Chondrocyte (in vitro differentiated cells): ENCODE measurements at regions not wholly inside any gene's neighbourhood (a gene's known extent, or its start where the extent isn't known, plus 50 kb on each side); places are given as distances from the start of the nearest gene placed in this dataset.
A peak's percentile ranks its signal among the peaks of the same experiment; 100 is the strongest.

Source experiments
- DNase-seq: peaks from one replicate; pipeline ENCODE4 v3.0.0; 2021; ENCODE audit warnings: mixed read lengths, low spot score
- H3K27ac Mint-ChIP-seq: one replicate; pipeline ENCODE4 v1.8.0; 2021; ENCODE audit warnings: mild to moderate bottlenecking, moderate library complexity, mixed read lengths; ENCODE audit not compliant: unreplicated experiment
- H3K27me3 Mint-ChIP-seq: 2 replicates; pipeline ENCODE4 v1.8.0; 2021; ENCODE audit warnings: low read depth, mixed read lengths
- H3K36me3 Mint-ChIP-seq: 2 replicates; pipeline ENCODE4 v1.8.0; 2021; ENCODE audit warnings: low read depth, mixed read lengths
- H3K4me1 Mint-ChIP-seq: 2 replicates; pipeline ENCODE4 v1.8.0; 2021; ENCODE audit warnings: low read depth, mild to moderate bottlenecking, mixed read lengths
- H3K4me3 Mint-ChIP-seq: one replicate; pipeline ENCODE4 v1.8.0; 2021; ENCODE audit warnings: mild to moderate bottlenecking, moderate library complexity, mixed read lengths; ENCODE audit not compliant: unreplicated experiment
- H3K9me3 Mint-ChIP-seq: 2 replicates; pipeline ENCODE4 v1.8.0; 2021; ENCODE audit warnings: low read depth, mixed read lengths
- CTCF ChIP-seq: fragments of 200-600 bp; sonication (generic); IDR thresholded peaks from 2 replicates; pipeline ENCODE4 v1.5.0; 2021; ENCODE audit warnings: antibody characterized with exemption, mild to moderate bottlenecking, moderate library complexity

GRCh38 chr2:67566958-67567635 lies 170.0 kb downstream of the ETAA1 start:
- peaks cover 6% of the 10 kb centered on the region for H3K9me3 Mint-ChIP-seq
- H3K36me3 Mint-ChIP-seq = no peaks in the 10 kb centered on the region
- no peaks in the 10 kb centered on the region for H3K4me1 Mint-ChIP-seq
- no peak overlapping the region for H3K4me3 Mint-ChIP-seq
- no peak overlapping the region for H3K27ac Mint-ChIP-seq
- no peaks in the 10 kb centered on the region for H3K27me3 Mint-ChIP-seq
- DNase-seq = no peak
- no peak for TF ChIP-seq CTCF

GRCh38 chr2:67567886-67568285 lies 170.8 kb downstream of the ETAA1 start:
- Mint-ChIP-seq H3K9me3 (peaks cover 3% of the 10 kb centered on the region), H3K4me3 (no peak overlapping the region), H3K36me3 (no peaks in the 10 kb centered on the region), H3K27ac (no peak overlapping the region), H3K4me1 (peaks cover 7% of the 10 kb centered on the region), H3K27me3 (no peaks in the 10 kb centered on the region)
- no peak for TF ChIP-seq CTCF
- DNase-seq = no peak

- H3K36me3 Mint-ChIP-seq = no peaks in the 10 kb centered on the region
- H3K27ac Mint-ChIP-seq = no peak overlapping the region
- no peak overlapping the region for H3K4me3 Mint-ChIP-seq
- peaks cover 13% of the 10 kb centered on the region for H3K9me3 Mint-ChIP-seq
- peaks cover 23% of the 10 kb centered on the region for H3K4me1 Mint-ChIP-seq
- no peaks in the 10 kb centered on the region for H3K27me3 Mint-ChIP-seq
- TF ChIP-seq CTCF = no peak
- no peak for DNase-seq
Measured at GRCh38 chr2:67570611-67571010, 173.5 kb downstream of the ETAA1 start.

GRCh38 chr2:67571785-67572718 lies 174.9 kb downstream of the ETAA1 start:
- DNase-seq = no peak
- H3K4me3 Mint-ChIP-seq = no peak overlapping the region
- no peak overlapping the region for H3K27ac Mint-ChIP-seq
- H3K36me3 Mint-ChIP-seq = no peaks in the 10 kb centered on the region
- H3K9me3 Mint-ChIP-seq = peaks cover 13% of the 10 kb centered on the region
- no peaks in the 10 kb centered on the region for H3K27me3 Mint-ChIP-seq
- H3K4me1 Mint-ChIP-seq = peaks cover 23% of the 10 kb centered on the region
- no peak for TF ChIP-seq CTCF

GRCh38 chr2:67572721-67573435 lies 175.7 kb downstream of the ETAA1 start:
- no peaks in the 10 kb centered on the region for H3K36me3 Mint-ChIP-seq
- no peak for DNase-seq
- no peaks in the 10 kb centered on the region for H3K27me3 Mint-ChIP-seq
- H3K9me3 Mint-ChIP-seq = peaks cover 14% of the 10 kb centered on the region
- H3K4me1 Mint-ChIP-seq = peaks cover 23% of the 10 kb centered on the region
- H3K27ac Mint-ChIP-seq = peak overlapping the region; percentile 41
- no peak for TF ChIP-seq CTCF
- no peak overlapping the region for H3K4me3 Mint-ChIP-seq
